ENCODE measurements at regions not wholly inside any gene's neighbourhood (a gene's known extent, or its start where the extent isn't known, plus 50 kb on each side); places are given as distances from the start of the nearest gene placed in this dataset.

DNA sequence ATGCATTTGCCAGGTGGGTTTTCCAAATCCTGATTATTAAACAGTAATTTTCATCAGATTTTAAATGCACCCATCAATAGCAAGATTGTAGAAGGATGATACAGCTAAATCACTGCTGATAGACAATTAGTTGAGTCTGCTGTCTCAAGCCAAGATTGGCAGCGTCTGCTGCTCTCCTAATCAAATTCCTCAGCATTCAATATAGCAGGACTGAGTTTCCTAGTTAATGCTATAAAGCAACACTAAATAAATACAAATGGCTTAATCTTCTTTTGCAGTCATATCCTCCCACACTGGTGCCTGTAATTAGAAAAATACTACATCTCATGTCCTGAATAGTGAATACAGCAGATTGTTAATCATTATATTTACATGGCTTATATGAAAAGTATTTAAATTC lies 1028.8 kb downstream of the ADGRL2 start:
- TF ChIP-seq CTCF (IDR thresholded peaks at IDR 0.05; ENCODE audit: low read length) (no peak), EZH2 (IDR thresholded peaks at IDR 0.05; ENCODE audit: borderline replicate concordance, low read length) (no peak)
